ENCODE measurements at regions not wholly inside any gene's neighbourhood (a gene's known extent, or its start where the extent isn't known, plus 50 kb on each side); places are given as distances from the start of the nearest gene placed in this dataset.

GRCh38 chr18:25883091-25883490 lies 207.3 kb downstream of the SS18 start:
- Histone ChIP-seq H3K27me3 (no peaks in the 10 kb centered on the region), H3K4me3 (ENCODE audit: low read depth, low read length) (no peak overlapping the region), H3K9me3 (no peaks in the 10 kb centered on the region), H3K36me3 (no peaks in the 10 kb centered on the region), H3K4me1 (no peaks in the 10 kb centered on the region)
- no peak for DNase-seq
- no peak for TF ChIP-seq CTCF (IDR thresholded peaks at IDR 0.05; ENCODE audit: low read depth, low read length)

- H3K27me3 ChIP-seq: no peaks in the 10 kb centered on the region
- H3K4me1 ChIP-seq: no peaks in the 10 kb centered on the region
- H3K36me3 ChIP-seq: no peaks in the 10 kb centered on the region
- H3K9me3 ChIP-seq: no peaks in the 10 kb centered on the region
- no peak for DNase-seq
- TF ChIP-seq CTCF (IDR thresholded peaks at IDR 0.05; ENCODE audit: low read depth, low read length): no peak
- H3K4me3 ChIP-seq (ENCODE audit: low read depth, low read length): no peak overlapping the region
Observed at GRCh38 chr18:25881149-25881548, 209.3 kb downstream of the SS18 start.

- no peaks in the 10 kb centered on the region for H3K36me3 ChIP-seq
- H3K27me3 ChIP-seq: no peaks in the 10 kb centered on the region
- no peak for TF ChIP-seq CTCF (IDR thresholded peaks at IDR 0.05; ENCODE audit: low read depth, low read length)
- no peak for DNase-seq
- H3K9me3 ChIP-seq: no peaks in the 10 kb centered on the region
- H3K4me3 ChIP-seq (ENCODE audit: low read depth, low read length): no peak overlapping the region
- no peaks in the 10 kb centered on the region for H3K4me1 ChIP-seq
Observed at GRCh38 chr18:25880441-25880840, 210.0 kb downstream of the SS18 start.

- no peak for TF ChIP-seq CTCF (IDR thresholded peaks at IDR 0.05; ENCODE audit: low read depth, low read length)
- no peak overlapping the region for H3K4me3 ChIP-seq (ENCODE audit: low read depth, low read length)
- DNase-seq: no peak
Observed at GRCh38 chr18:25876330-25876948, 214.0 kb downstream of the SS18 start.

GRCh38 chr18:25875551-25876240 lies 214.7 kb downstream of the SS18 start:
- Histone ChIP-seq H3K4me1 (no peaks in the 10 kb centered on the region), H3K4me3 (ENCODE audit: low read depth, low read length) (no peak overlapping the region), H3K9me3 (no peaks in the 10 kb centered on the region), H3K27me3 (no peaks in the 10 kb centered on the region), H3K36me3 (no peaks in the 10 kb centered on the region)
- no peak for TF ChIP-seq CTCF (IDR thresholded peaks at IDR 0.05; ENCODE audit: low read depth, low read length)
- no peak for DNase-seq

More at GRCh38 chr18:25876330-25876948, 214.0 kb downstream of the SS18 start:
- Histone ChIP-seq H3K9me3 (no peaks in the 10 kb centered on the region), H3K27me3 (no peaks in the 10 kb centered on the region), H3K36me3 (no peaks in the 10 kb centered on the region), H3K4me1 (no peaks in the 10 kb centered on the region)

- H3K4me3 ChIP-seq (ENCODE audit: low read depth, low read length): no peak overlapping the region
- H3K36me3 ChIP-seq: no peaks in the 10 kb centered on the region
- no peak for DNase-seq
- H3K9me3 ChIP-seq: no peaks in the 10 kb centered on the region
- no peaks in the 10 kb centered on the region for H3K4me1 ChIP-seq
- no peak for TF ChIP-seq CTCF (IDR thresholded peaks at IDR 0.05; ENCODE audit: low read depth, low read length)
- H3K27me3 ChIP-seq: no peaks in the 10 kb centered on the region
Observed at GRCh38 chr18:25873833-25874232, 216.6 kb downstream of the SS18 start.
